NCI-H748 treated with DMSO at 0.1 percent for 48 hours (cell line): ENCODE measurements at regions not wholly inside any gene's neighbourhood (a gene's known extent, or its start where the extent isn't known, plus 50 kb on each side); places are given as distances from the start of the nearest gene placed in this dataset.
"Not testable (repeated sequence)": the region's sequence is repeated elsewhere in the genome, so short reads cannot be mapped to it uniquely, and the experiment has no call there.

ENCODE experiments used
- DNase-seq: peaks from one replicate; lab custom pipeline; 2025; lab: John Stamatoyannopoulos, UW

- DNase-seq, result no peak
These were observed 77.8 kb downstream of the TEX36 start for GRCh38 chr10:125605167-125605566.

DNA sequence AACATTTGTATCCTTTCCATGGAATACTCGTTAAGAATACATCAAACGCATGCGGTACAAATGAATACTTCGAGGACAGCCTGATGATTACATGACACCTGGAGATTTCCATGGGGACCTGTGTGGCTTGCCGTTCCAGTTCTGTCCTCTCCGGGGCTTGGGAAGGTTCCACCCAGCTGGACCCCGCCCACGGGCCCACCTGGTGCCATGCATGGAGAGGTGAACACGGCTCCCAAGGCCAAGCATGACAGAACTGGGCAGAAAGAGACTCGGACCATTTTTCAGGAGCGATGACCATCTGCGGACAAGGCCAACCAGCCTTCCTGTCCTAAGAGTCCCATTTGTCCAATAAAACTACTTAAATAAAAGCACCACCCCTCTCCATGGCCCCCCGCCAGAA, 80.1 kb downstream of the TEX36 start:
- DNase-seq, result no peak

- DNase-seq, result no peak
These were observed 83.8 kb downstream of the TEX36 start for GRCh38 chr10:125599194-125599593.

DNA sequence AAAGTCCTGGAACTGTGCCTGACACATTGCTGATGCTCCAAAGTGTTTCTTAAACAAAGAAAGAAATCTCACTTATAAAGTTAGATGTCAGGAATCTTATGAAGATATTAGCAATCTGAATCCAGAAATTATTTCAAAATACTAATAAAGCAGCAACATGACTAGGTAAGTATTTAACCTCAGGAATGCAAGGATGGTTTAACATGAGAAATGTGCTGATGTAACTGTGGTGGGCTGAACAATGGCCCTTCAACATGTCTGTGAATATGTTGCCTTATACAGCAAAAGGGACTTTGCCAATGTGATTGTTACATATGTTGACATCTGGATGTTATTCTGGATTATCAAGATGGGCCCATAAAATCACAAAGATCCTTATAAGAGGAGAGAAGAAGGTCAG, 87.1 kb downstream of the TEX36 start:
- no peak for DNase-seq

DNA sequence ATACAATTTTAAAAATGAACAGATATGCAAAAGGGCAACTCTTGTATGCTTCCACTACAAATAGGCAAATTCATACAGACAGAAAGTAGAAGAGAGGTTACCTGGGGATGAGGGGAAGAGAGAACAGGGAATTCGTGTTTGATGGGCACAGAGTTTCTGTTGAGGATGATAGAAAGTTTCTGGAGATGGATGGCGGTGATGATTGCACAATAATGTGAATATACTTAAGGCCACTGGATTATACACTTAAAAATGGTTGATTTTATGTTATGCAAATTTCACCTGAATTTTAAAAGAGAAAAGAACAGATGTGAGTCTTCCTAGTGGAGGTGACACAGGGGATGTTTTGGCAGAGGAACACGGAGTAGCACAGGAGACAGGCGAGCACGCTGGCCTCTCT, 89.3 kb downstream of the TEX36 start:
- DNase-seq, result no peak

DNA sequence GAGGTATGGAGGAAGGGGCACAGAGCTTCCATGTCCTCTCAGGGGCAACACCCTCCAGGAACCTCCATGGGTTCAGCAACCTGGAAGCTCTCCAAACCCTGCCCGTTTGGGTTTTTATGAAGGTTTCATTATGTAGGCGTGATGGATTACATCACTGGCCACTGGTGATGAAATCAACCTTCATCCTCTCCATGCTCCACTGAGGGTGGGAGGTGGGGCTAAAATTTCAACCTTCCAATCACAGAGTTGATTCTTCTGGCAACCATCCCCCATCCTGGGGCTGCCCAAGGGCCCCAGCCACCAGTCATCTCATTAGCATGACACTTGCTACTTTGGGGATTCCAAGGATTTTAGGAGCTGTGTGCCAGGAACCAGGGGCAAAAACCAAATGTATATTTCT, 90.1 kb downstream of the TEX36 start:
- no peak for DNase-seq

- no peak for DNase-seq
These were observed 91.1 kb downstream of the TEX36 start for GRCh38 chr10:125591886-125592285.

DNA sequence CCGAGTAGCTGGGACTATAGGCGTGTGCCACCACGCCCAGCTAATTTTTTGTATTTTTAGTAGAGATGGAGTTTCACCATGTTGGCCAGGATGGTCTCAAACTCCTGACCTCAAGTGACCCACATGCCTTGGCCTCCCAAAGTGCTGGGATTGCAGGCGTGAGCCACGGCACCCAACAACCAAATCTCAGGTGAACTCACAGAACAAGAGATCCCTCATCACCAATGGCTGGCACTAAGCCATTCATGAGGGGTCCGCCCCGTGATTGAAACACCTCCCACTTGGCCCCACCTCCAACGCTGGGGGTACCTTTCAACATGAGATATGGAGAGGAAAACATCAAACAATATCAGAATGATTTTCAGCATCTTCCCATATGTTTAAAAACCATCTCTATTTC, 94.2 kb downstream of the TEX36 start:
- not testable (repeated sequence) for DNase-seq

DNA sequence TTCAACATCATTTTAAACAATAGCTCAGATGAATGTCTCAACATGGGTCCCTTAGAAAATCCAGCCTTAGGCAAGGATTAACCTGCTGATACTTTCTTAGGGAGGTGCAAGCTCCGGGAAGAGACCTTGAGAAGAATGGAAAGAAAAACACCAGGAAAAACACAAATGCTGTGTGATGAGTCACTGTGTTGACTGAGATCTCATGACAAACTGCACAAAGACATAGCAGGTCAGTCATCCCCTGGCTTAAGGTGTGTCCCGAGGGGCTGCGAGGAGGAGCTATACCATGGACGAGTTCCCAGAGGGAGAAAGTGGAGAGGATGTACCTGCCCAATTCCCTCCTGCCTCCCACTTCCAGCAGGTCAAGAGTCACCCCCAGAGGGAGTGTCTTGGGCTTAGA, 98.0 kb downstream of the TEX36 start:
- no peak for DNase-seq

DNA sequence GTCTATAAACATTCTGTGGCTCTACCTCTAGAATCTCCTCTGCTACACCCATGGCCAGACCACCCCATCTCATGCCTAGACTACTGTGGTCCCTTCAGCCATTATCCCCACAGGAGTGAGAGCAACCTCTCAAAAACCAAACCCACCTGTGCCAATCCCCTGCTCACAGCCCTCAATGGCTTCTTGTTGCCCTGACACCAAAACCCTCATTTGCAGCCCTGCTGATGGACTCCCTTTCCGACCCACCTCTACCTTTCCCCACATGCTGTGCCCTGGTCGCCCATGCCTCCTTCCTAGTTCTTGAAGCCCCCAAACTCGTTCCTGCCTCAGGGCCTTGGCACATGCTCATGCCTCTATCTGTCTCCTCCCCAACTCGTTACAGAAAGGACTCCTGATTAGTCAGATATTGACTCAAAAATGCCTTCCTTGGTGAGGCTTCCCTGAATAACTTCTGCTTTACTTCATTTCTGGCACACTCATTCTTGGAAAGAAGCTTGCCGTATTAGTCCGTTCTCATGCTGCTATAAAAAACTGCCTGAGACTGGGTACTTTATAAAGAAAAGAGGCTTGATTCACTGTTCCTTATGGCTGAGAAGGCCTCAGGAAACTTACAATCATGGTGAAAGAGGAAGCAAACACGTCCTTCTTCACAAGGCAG, 104.2 kb downstream of the TEX36 start:
- no peak for DNase-seq

DNA sequence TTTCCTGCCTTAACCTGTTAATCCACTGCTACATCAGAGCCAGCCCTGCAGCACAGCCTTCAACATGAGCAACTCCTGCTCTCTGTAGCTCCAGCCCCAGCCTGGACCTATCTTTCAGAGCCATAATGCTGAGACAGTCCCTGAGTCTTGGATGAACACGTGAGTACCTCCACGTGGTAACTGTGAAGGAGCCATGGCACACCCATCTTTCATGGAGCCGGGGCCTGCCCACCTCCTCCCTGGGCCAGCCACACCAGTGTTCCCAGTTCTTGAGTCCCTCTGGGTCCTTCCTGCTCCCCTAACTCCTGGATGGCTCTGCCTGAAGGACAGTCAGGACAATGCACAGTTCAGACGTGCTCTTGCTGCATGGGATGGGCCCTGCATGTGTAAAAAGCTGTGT, 107.1 kb downstream of the TEX36 start:
- no peak for DNase-seq

- DNase-seq, result no peak
These were observed 114.8 kb downstream of the TEX36 start for GRCh38 chr10:125568156-125568555.

GRCh38 chr10:125567529-125567928, 115.4 kb downstream of the TEX36 start:
- DNase-seq, result no peak

- no peak for DNase-seq
These were observed 117.9 kb downstream of the TEX36 start for GRCh38 chr10:125565046-125565445.

DNA sequence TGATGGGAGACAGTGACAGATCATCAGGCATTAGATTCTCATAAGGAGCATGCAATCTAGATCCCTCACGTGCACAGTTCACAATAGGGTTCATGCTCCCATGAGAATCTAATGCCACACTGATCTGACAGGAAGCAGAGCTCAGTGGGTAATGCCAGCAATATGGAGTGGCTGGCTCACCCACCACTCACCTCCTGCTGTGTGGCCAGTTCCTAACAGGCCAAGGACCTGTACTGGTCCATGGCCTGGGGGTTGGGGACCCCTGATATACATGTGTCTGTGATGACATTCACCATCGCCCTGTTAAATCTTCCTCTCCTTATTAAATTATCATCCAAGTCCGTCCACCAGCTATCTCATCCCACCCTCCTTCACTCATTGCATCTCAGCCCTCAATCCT, 118.4 kb downstream of the TEX36 start:
- no peak for DNase-seq

- no peak for DNase-seq
These were observed 120.2 kb downstream of the TEX36 start for GRCh38 chr10:125562737-125563136.

GRCh38 chr10:125560947-125561346, 122.0 kb downstream of the TEX36 start:
- no peak for DNase-seq

DNA sequence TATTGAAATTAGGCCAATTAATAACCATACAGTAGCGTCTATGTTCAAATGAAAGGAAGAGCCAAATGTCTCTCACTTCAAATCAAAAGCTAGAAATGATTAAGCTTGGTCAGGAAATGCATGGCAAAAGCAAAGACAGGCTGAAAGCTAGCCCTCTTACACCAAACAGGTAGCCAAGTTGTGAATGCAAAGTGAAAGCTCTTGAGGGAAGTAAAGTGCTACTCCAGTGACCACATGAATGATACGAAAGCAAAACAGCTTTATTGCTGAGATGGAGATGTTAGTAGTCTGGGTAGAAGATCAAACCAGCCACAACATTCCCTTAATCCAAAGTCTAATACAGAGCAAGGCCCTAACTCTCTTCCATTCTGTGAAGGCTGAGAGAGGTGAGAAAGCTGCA, 123.8 kb downstream of the TEX36 start:
- DNase-seq, result no peak

GRCh38 chr10:125557801-125558505, 125.0 kb downstream of the TEX36 start:
- no peak for DNase-seq

DNA sequence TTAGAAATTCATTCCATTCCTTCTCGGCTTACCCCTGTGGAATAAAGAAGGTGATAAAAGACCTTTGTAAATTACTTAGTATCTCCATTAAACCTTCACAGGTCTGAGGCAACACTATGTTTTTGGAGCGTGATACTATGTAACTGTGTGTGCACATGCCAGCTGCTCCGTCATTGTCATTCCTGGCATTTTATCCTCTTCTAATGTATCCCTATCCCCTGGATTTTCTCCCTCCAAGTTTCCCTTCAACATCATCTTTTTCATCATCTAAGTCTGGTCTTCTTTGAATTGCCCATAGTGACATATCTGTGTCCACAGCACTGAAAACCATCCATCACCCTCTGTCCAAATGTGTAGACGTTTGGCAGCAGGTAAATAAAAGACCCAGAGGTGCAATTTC, 125.7 kb downstream of the TEX36 start:
- DNase-seq, result no peak

GRCh38 chr10:125556882-125557281, 126.1 kb downstream of the TEX36 start:
- no peak for DNase-seq

- DNase-seq, result no peak
These were observed 127.2 kb downstream of the TEX36 start for GRCh38 chr10:125555743-125556142.

DNA sequence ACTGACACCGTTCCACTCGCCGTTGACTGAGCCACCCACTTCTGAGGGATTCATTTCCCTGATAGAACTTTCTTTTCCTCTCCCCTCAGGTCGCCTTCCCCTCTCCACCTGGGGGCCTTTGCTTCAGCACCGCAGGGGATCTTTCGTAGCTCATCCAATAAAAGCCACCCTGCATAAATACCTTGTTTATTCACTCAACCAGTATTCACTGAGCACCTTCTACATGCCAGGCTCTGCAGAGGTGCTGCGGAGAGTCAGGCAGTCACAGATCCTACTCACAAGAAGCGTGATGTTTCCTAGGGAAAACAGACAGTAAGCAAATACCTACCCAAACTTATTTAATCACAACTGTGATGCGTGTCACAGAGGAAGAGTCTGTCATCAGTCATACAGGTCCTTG, 127.7 kb downstream of the TEX36 start:
- DNase-seq, result no peak

DNA sequence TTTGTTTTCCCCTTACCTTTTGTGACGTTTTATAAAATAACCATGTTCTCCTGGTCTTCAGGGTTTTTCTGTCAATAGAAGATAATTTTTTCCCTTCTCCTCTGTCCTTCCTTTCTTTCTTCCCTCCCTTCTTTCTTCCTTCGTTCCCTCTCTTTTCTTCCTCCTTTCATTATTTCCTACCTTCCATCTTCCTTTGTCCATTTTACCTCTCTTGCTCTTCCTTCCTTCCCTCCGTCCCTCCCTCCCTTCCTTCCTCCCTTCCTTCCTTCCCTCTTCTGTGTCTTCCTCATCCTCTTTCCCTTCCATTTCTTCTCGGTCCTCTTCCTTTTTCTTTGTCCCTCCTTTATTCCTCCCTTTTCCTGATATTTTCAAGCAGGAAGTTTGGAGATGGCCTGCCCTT, 128.2 kb downstream of the TEX36 start:
- DNase-seq, result no peak
